A549 (cell line): ENCODE measurements at regions not wholly inside any gene's neighbourhood (a gene's known extent, or its start where the extent isn't known, plus 50 kb on each side); places are given as distances from the start of the nearest gene placed in this dataset.

ENCODE experiments used
- ATAC-seq, 2 experiments: fragments of 200-7000 bp in 1 of 2; fragments of >200 bp in 1 of 2; cut with Nextera tagmentation in 1 of 2; cut with Tn5 transposase in 1 of 2; 3 replicates each; pipeline versions ENCODE4 v1.8.0 to v1.9.1; 2018 to 2020; ENCODE audit warnings: mild to moderate bottlenecking in 1 of 2, moderate library complexity in 1 of 2
- CTCF ChIA-PET: fragments of 300-600 bp; sonication (Branson Sonifier 250); formaldehyde crosslinking; extraction: SDS; loops from one replicate; lab custom pipeline; 2021; ENCODE audit warnings: antibody characterized with exemption, inconsistent platforms; lab: Yijun Ruan, JAX
- POLR2A ChIA-PET: fragments of 350-600 bp; formaldehyde crosslinking; extraction: SDS; loops from one replicate; lab custom pipeline; 2021; ENCODE audit warnings: antibody characterized with exemption, inconsistent platforms; lab: Yijun Ruan, JAX
- DNase-seq, 2 experiments: peaks; one replicate each; pipeline versions ENCODE4 v3.0.0 to v3.0.0-alpha.2; 2011 to 2016; ENCODE audit warnings: low read depth in 1 of 2, low spot score in 1 of 2
- FAIRE-seq: peaks from 2 replicates; lab custom pipeline; 2011; peaks lifted over from hg19 to GRCh38; lab: Jason Lieb, UNC
- H3K27ac ChIP-seq, 2 experiments: fragments of >200 bp; sonication (Bioruptor Twin); formaldehyde crosslinking; 3 replicates each; pipeline ENCODE4 v1.5.1; 2016 to 2017
- H3K4me1 ChIP-seq: fragments of >200 bp; sonication (Bioruptor Twin); formaldehyde crosslinking; 3 replicates; pipeline ENCODE4 v1.6.1; 2016
- H3K4me2 ChIP-seq: fragments of >200 bp; sonication (Bioruptor Twin); formaldehyde crosslinking; 3 replicates; pipeline ENCODE4 v1.6.1; 2016
- H3K4me3 ChIP-seq: fragments of >200 bp; sonication (Bioruptor Twin); formaldehyde crosslinking; 3 replicates; pipeline ENCODE4 v1.5.1; 2016
- H3K9me3 ChIP-seq: fragments of >200 bp; sonication (Bioruptor Twin); formaldehyde crosslinking; 3 replicates; pipeline ENCODE4 v1.6.1; 2016
- ATOH8 ChIP-seq: fragments of 250-450 bp; sonication (Bioruptor Pico); IDR thresholded peaks from 2 replicates; pipeline ENCODE4 v1.5.0; 2020; ENCODE audit warnings: low read depth, mild to moderate bottlenecking, moderate library complexity
- BHLHE40 ChIP-seq: IDR thresholded peaks from 2 replicates; pipeline ENCODE4 v1.6.1; 2012; ENCODE audit warnings: low read depth, low read length, inconsistent platforms
- CHD2 ChIP-seq: fragments of 150-350 bp; IDR thresholded peaks from 2 replicates; pipeline ENCODE4 v1.6.1; 2014; ENCODE audit warnings: low read length; ENCODE audit not compliant: partially characterized antibody
- CHD4 ChIP-seq: fragments of 200-600 bp; sonication (generic); IDR thresholded peaks from 2 replicates; pipeline ENCODE4 v1.6.1; 2016; ENCODE audit warnings: antibody characterized with exemption, mild to moderate bottlenecking, borderline replicate concordance
- EHF ChIP-seq: fragments of 250-450 bp; sonication (Bioruptor Pico); IDR thresholded peaks from 2 replicates; pipeline ENCODE4 v1.5.0; 2020; ENCODE audit warnings: mild to moderate bottlenecking
- ELK1 ChIP-seq: fragments of 150-350 bp; IDR thresholded peaks from 2 replicates; pipeline ENCODE4 v1.6.1; 2014; ENCODE audit warnings: low read depth, mild to moderate bottlenecking, low read length
- EP300 ChIP-seq, 2 experiments: fragments of >200 bp; sonication (Bioruptor Twin); formaldehyde crosslinking; IDR thresholded peaks; 2 replicates in 1 of 2; 3 replicates in 1 of 2; pipeline ENCODE4 v1.6.1; 2016 to 2017
- ESRRA ChIP-seq: fragments of 150-350 bp; IDR thresholded peaks from 2 replicates; pipeline ENCODE4 v1.6.1; 2014; ENCODE audit warnings: mild to moderate bottlenecking, low read length, borderline replicate concordance
- FOSB ChIP-seq: fragments of 250-450 bp; sonication (Bioruptor Pico); IDR thresholded peaks from 2 replicates; pipeline ENCODE4 v1.5.0; 2020; ENCODE audit warnings: mild to moderate bottlenecking, moderate library complexity
- GATA3 ChIP-seq: IDR thresholded peaks from 2 replicates; pipeline ENCODE4 v1.6.1; 2012; ENCODE audit warnings: borderline replicate concordance
- HDAC2 ChIP-seq: fragments of 200-600 bp; sonication (generic); IDR thresholded peaks from 2 replicates; pipeline ENCODE4 v1.6.1; 2016
- HES2 ChIP-seq: fragments of >200 bp; sonication (Bioruptor Twin); formaldehyde crosslinking; IDR thresholded peaks from 2 replicates; pipeline ENCODE4 v1.6.1; 2016
- HOXB13 ChIP-seq: fragments of 250-450 bp; sonication (Bioruptor Pico); IDR thresholded peaks from 2 replicates; pipeline ENCODE4 v1.5.0; 2020; ENCODE audit warnings: low read depth, mild to moderate bottlenecking, moderate library complexity
- JUN ChIP-seq, 2 experiments: fragments of >200 bp; sonication (Bioruptor Twin); formaldehyde crosslinking; IDR thresholded peaks; 2 replicates in 1 of 2; 3 replicates in 1 of 2; pipeline ENCODE4 v1.6.1; 2016 to 2017
- JUNB ChIP-seq: fragments of >200 bp; sonication (Bioruptor Twin); formaldehyde crosslinking; IDR thresholded peaks from 2 replicates; pipeline ENCODE4 v1.6.1; 2016
- KDM5A ChIP-seq: fragments of 200-600 bp; sonication (generic); IDR thresholded peaks from 2 replicates; pipeline ENCODE4 v1.6.1; 2016; ENCODE audit warnings: antibody characterized with exemption, mild to moderate bottlenecking
- MAFK ChIP-seq: fragments of 450-650 bp; IDR thresholded peaks from 2 replicates; pipeline ENCODE4 v1.6.1; 2014; ENCODE audit not compliant: partially characterized antibody
- NFE2L2 ChIP-seq: fragments of 150-350 bp; conservative IDR thresholded peaks from 2 replicates; pipeline ENCODE4 v1.6.1; 2014; ENCODE audit warnings: low read length
- NPAS2 ChIP-seq: fragments of 250-450 bp; sonication (Bioruptor Pico); IDR thresholded peaks from 2 replicates; pipeline ENCODE4 v1.8.0; 2022; ENCODE audit warnings: mild to moderate bottlenecking, moderate library complexity, borderline replicate concordance
- PHF8 ChIP-seq: fragments of 200-600 bp; sonication (generic); IDR thresholded peaks from 2 replicates; pipeline ENCODE4 v1.6.1; 2016; ENCODE audit warnings: low read depth, mild to moderate bottlenecking, antibody characterized with exemption, moderate library complexity, borderline replicate concordance
- POLR2A ChIP-seq: IDR thresholded peaks from 2 replicates; pipeline ENCODE4 v1.6.1; 2012; ENCODE audit warnings: mild to moderate bottlenecking, low read length
- POLR2AphosphoS2 ChIP-seq: conservative IDR thresholded peaks from 2 replicates; pipeline ENCODE4 v1.6.1; 2012; ENCODE audit warnings: low read length, improper control_type of control experiment, inconsistent platforms
- REST ChIP-seq: fragments of 200-600 bp; sonication (generic); IDR thresholded peaks from 2 replicates; pipeline ENCODE4 v1.6.1; 2016; ENCODE audit warnings: antibody characterized with exemption, mild to moderate bottlenecking, moderate library complexity
- RFX5 ChIP-seq: fragments of 450-650 bp; IDR thresholded peaks from 2 replicates; pipeline ENCODE4 v1.7.1; 2014; ENCODE audit warnings: antibody characterized with exemption, mild to moderate bottlenecking, moderate library complexity
- SMC3 ChIP-seq: fragments of >200 bp; sonication (Bioruptor Twin); formaldehyde crosslinking; IDR thresholded peaks from 3 replicates; pipeline ENCODE4 v1.6.1; 2018; ENCODE audit warnings: inconsistent platforms
- SREBF2 ChIP-seq: fragments of 450-650 bp; IDR thresholded peaks from 2 replicates; pipeline ENCODE4 v1.6.1; 2014; ENCODE audit warnings: mild to moderate bottlenecking, moderate library complexity
- TFCP2L1 ChIP-seq: fragments of 250-450 bp; sonication (Bioruptor Pico); IDR thresholded peaks from 2 replicates; pipeline ENCODE4 v1.5.0; 2021; ENCODE audit warnings: mild to moderate bottlenecking
- TP53 ChIP-seq: fragments of 250-450 bp; sonication (Bioruptor Pico); IDR thresholded peaks from 2 replicates; pipeline ENCODE4 v1.5.0; 2021; ENCODE audit warnings: mild to moderate bottlenecking, moderate library complexity
- ZSCAN20 ChIP-seq: fragments of 250-450 bp; sonication (Bioruptor Pico); IDR thresholded peaks from 2 replicates; pipeline ENCODE4 v1.8.0; 2022; ENCODE audit warnings: mild to moderate bottlenecking, moderate library complexity
- WGBS: methylation state at CpG from one replicate; pipeline ENCODE4 v1.1.6; 2017; ENCODE audit errors: missing lambda C conversion rate; 5-methylcytosine and 5-hydroxymethylcytosine counted together

GRCh38 chr2:146591908-146592307 lies 1252.9 kb upstream of the ACVR2A start:
- peaks cover 4% of the 10 kb centered on the region; the same call in 1 of the 3 replicates for H3K9me3 ChIP-seq
- ATAC-seq (no peak), FAIRE-seq (no peak), DNase-seq (no peak)
- H3K4me2 ChIP-seq = no peak overlapping the region
- TF ChIP-seq ZSCAN20 (CRISPR knock-in tag) (no peak), REST (no peak), MAFK (no peak), KDM5A (no peak), GATA3 (no peak), PHF8 (no peak), HOXB13 (CRISPR knock-in tag) (no peak), RFX5 (no peak), ESRRA (no peak), TFCP2L1 (CRISPR knock-in tag) (no peak), SREBF2 (no peak), POLR2A (no peak), EHF (CRISPR knock-in tag) (no peak), POLR2AphosphoS2 (no peak), ELK1 (no peak), SMC3 (no peak)
- ChIA-PET CTCF (no interaction called here), POLR2A (no interaction called here)
- H3K4me1 ChIP-seq = no peaks in the 10 kb centered on the region
- no peak overlapping the region for H3K27ac ChIP-seq
- no peak overlapping the region for H3K4me3 ChIP-seq
- WGBS = 69% methylated on average over 4 of the region's 4 CpGs

GRCh38 chr2:146587291-146587713 lies 1257.5 kb upstream of the ACVR2A start:
- 90% methylated on average over 17 of the region's 38 CpGs for WGBS
- TF ChIP-seq NPAS2 (CRISPR knock-in tag) = no peak
- no peak for TF ChIP-seq JUN (IDR thresholded peaks at IDR 0.05)
- TF ChIP-seq CHD2 = no peak
- TF ChIP-seq BHLHE40 = no peak
- TF ChIP-seq JUNB = no peak
- H3K4me1 ChIP-seq = peaks cover 5% of the 10 kb centered on the region; the same call in 1 of the 3 replicates
- ATAC-seq (no peak), FAIRE-seq (no peak), DNase-seq (no peak)
- H3K4me3 ChIP-seq = no peak overlapping the region
- H3K27ac ChIP-seq = no peak overlapping the region
- H3K9me3 ChIP-seq = no peaks in the 10 kb centered on the region
- no peak overlapping the region for H3K4me2 ChIP-seq
- CTCF ChIA-PET = no interaction called here
- POLR2A ChIA-PET = no interaction called here

- Histone ChIP-seq H3K9me3 (no peaks in the 10 kb centered on the region), H3K4me2 (no peak overlapping the region), H3K4me1 (peaks cover 21% of the 10 kb centered on the region), H3K4me3 (no peak overlapping the region), H3K27ac (no peak overlapping the region)
- FAIRE-seq = no peak
- 80% methylated on average over 2 of the region's 2 CpGs for WGBS
- DNase-seq = no peak
- POLR2A ChIA-PET = no interaction called here
- no peak for ATAC-seq
- CTCF ChIA-PET = no interaction called here
- TF ChIP-seq EP300 (IDR thresholded peaks at IDR 0.05) (no peak), JUN (IDR thresholded peaks at IDR 0.05) (no peak), HES2 (no peak), REST (no peak), FOSB (no peak), ATOH8 (CRISPR knock-in tag) (no peak), CHD4 (no peak), HDAC2 (no peak), NFE2L2 (no peak), TP53 (CRISPR knock-in tag) (no peak)
Measured at GRCh38 chr2:146584316-146584715, 1260.5 kb upstream of the ACVR2A start.
